ENCODE measurements at regions not wholly inside any gene's neighbourhood (a gene's known extent, or its start where the extent isn't known, plus 50 kb on each side); places are given as distances from the start of the nearest gene placed in this dataset.

DNA sequence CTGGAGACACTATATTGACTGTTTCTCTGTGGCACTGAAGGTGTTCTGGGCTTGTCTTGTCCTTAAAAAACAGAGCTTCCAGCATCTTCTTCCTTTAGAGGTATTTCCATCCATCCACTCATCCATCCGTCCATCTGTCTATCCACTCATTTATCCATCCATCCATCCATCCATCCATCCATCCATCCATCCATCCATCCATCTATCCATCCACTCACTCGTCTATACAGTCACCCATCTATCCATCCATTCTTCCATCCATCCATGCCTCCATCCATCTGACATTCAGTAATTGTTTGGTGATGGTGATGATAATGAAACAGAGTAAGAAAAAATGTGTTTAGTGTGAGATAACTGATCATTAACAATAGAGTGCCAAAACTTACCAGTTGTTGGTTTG is 334.8 kb downstream of the NSG2 start:
- DNase-seq = no peak

- DNase-seq = no peak
Observed at GRCh38 chr5:174381241-174381640, 335.7 kb downstream of the NSG2 start.

DNA sequence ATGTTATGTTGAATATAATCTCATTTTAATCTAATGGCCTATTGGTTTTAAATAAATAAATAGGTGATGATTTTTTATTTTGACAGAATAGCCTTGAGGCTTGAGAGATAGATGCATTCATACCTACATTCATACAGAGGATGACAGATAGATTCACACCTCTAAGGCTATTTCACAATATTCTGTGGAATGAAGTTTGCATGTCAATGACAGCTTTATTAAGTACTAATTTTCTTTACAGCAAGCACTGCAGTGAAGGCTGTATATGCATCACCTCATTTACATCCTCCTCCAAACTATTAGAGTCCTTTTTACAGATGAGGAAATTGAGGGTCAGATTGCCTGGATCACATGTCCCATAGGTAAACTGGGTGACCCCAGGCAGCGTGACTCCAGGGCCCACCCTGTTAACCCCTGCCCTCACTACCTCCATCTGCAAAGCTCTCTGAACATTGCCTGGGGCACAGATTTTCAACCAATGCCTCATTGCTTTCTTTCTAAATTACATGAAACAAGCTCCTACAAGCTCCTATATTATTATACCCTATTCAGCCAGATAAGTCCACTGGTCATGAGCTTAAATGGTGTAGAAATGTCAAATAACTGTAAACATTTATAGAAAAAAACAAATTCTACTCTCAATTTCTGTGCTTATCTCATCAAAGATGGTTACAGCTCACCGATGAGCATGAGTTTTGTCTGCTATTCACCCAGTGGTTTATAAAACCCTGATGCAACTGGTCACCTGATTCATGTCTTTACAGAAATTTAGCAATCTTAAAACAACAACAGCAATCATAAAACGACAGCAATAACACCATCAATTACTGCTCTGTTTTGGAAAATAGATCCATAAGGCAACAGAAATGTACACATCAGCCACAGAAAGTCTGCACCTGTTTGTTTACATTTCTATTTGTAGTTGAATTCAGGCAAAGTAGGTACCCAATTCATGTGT is 338.0 kb downstream of the NSG2 start:
- no peak for DNase-seq

- no peak for DNase-seq
Observed at GRCh38 chr5:174384509-174384947, 339.0 kb downstream of the NSG2 start.

GRCh38 chr5:174386306-174386705 is 338.1 kb upstream of the MSX2 start:
- no peak for DNase-seq

- DNase-seq = no peak
Observed at GRCh38 chr5:174386846-174387245, 337.5 kb upstream of the MSX2 start.

- DNase-seq = no peak
Observed at GRCh38 chr5:174387448-174387847, 336.9 kb upstream of the MSX2 start.

GRCh38 chr5:174392892-174393291 is 331.5 kb upstream of the MSX2 start:
- DNase-seq = no peak

GRCh38 chr5:174396541-174396940 is 327.8 kb upstream of the MSX2 start:
- no peak for DNase-seq

- no peak for DNase-seq
Observed at GRCh38 chr5:174397206-174397605, 327.2 kb upstream of the MSX2 start.

- DNase-seq = no peak
Observed at GRCh38 chr5:174398171-174398570, 326.2 kb upstream of the MSX2 start.

GRCh38 chr5:174399411-174399810 is 325.0 kb upstream of the MSX2 start:
- DNase-seq = no peak

- DNase-seq = no peak
Observed at GRCh38 chr5:174400461-174400860, 323.9 kb upstream of the MSX2 start.

- DNase-seq = no peak
Observed at GRCh38 chr5:174401793-174402192, 322.6 kb upstream of the MSX2 start.

DNA sequence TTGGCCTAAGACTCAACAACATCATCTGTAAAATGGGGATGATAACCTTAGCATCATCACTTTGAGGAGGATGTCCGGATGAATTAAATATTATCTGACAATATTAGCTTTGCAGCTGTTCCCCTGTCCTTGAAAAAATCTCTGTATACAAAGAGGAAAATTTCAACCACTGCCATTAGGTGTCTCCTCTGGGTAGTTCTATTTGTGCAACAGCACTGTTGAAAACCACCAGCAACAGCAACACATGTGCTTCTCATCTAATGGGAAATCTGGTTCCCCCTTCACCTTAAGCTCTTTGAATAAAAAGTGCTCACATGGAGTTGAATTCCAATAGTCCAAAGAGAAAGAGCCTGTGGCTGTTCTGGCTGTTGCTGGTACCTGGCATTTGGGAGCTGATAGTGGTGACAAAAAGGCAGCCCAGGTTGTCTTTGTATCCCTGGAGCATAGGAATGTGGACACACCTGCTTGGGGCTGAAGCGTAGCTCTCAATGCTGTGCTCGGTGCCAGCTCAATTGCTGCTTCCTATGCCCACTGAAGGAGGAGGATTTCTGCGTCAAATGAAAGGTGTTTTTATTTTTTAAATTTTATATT is 322.1 kb upstream of the MSX2 start:
- no peak for DNase-seq

DNA sequence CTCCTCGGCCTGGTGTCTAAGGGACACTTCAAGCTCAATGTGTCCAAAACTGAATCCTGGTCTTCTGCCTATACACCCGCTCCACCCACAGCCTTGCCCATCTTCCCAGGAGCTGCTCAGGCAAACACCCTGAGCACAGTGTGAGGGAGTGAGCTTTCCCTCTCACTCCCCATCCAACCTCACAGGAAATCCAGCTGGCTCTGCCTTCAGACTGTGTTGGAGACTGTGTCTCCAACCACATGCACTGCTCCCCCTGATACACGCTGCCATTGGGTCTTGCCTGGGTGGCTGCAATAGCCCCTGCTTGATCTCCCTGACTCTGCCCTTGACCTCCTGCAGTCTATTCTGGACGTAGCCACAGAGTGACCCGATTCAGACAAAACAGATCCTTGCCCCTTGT is 319.5 kb upstream of the MSX2 start:
- no peak for DNase-seq

DNA sequence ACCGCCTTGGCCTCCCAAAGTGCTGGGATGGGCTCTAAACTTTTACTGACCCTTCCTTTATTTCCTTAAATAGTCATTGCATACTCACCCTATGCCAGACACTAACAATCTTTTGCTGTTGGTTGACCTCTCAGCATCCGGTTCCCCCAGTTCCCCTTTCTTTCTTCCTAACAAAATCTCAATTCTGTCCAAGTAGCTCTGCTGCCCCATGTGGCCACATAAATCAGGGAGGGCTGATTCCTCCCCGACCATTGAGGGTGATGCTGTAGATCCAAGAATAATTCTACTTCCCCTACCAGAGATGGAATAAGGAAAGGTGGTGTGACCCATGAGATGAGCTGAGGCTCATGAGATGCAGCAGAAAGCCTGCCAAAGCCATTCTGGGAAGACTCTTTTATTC is 315.3 kb upstream of the MSX2 start:
- no peak for DNase-seq

DNA sequence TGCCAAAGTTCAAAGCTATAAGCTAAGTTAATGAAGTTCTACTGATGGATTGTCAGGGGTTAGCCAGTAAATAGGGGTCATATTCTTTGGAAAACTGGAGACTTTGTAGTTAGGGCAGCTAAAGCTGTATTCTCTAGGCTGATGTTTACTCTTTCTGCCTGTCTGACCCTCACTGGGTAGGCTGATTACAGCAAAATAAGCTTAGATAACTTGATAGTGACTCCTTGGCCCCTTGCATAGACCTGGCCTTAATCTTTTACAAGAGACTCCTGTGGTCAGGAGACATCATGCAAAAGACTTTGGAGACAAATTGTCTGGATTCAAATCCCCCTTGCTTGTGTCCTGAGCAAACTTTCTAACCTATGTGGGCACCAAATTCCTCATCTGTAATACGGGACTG is 314.4 kb upstream of the MSX2 start:
- DNase-seq = no peak

GRCh38 chr5:174410716-174411478 is 313.5 kb upstream of the MSX2 start:
- DNase-seq = no peak

DNA sequence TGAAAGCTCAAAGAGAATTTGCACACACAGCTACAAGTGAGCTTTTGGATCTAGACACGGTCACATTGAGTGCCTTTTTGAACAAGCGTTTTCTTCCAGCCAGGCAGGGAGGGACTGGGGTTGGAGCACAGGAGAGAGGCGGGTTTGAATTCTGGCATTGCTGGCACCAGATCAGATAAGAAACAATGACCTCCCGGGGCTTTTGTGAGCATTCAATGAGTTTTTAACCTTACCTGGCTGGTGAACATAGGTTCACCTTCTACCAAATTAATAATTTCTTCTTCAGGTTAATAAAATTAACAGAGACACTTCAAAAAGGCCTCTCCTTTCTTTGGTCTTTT is 312.9 kb upstream of the MSX2 start:
- DNase-seq = no peak

DNA sequence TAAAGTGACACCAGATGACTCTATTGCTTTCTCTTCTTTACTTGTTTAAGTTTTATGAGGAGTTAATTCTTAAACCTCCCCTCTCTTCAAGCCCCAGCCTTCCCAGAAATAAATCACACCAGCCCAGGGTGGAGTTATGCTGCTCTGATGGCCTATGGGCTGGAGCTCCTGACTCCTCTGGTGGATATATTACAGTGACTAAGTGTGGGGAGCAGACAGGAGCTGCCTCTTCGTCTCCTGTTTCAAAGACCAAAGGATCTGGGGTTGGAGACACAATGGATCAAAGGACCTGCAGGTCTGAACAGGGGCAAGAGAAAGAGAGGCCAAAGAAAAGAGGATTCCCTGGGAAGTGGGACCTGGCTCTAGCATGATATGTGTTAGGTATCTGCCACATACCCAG is 312.0 kb upstream of the MSX2 start:
- no peak for DNase-seq

DNA sequence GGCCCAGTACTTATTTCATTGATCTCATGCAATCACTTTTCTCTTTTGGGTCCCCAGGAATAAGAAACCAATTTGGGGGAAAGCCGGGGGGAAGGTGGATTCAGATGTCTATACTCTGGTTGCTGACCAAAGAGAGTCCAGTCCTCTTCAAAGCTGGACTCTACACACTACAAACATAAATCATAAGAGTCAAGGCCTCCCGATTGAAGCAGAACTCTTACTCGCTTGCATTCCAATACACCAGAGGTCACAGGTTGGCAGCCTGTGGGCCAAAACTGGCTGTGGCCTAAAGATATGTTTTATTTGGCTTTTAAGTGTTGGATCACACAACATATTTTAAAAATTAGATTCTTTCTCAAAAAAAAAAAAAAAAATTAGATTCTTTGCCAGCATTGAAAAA is 311.4 kb upstream of the MSX2 start:
- no peak for DNase-seq

- DNase-seq = no peak
Observed at GRCh38 chr5:174413567-174414314, 310.6 kb upstream of the MSX2 start.
